Upper lobe of left lung (tissue), 6 donors: ENCODE measurements at regions not wholly inside any gene's neighbourhood (a gene's known extent, or its start where the extent isn't known, plus 50 kb on each side); places are given as distances from the start of the nearest gene placed in this dataset.
A peak's percentile ranks its signal among the peaks of the same experiment; 100 is the strongest.

Experiments used
- ATAC-seq, 2 donors: fragments of 200-7000 bp; cut with Tn5 transposase; one replicate each; pipeline ENCODE4 v1.9.1; 2022; ENCODE audit warnings: mild to moderate bottlenecking in 2 of 2, moderate library complexity in 2 of 2; ENCODE audit not compliant: low FRiP score in 2 of 2
- DNase-seq, 2 donors: peaks; one replicate each; pipeline ENCODE4 v3.0.0-alpha.2; 2019 to 2020
- H3K27ac ChIP-seq, 4 donors: fragments of 200-600 bp; sonication (generic); one replicate each; pipeline ENCODE4 v1.5.1; 2016 to 2019
- H3K27me3 ChIP-seq, 4 donors: fragments of 200-600 bp; sonication (generic); one replicate each; pipeline ENCODE4 v1.5.1; 2017 to 2019
- H3K36me3 ChIP-seq, 4 donors: fragments of 200-600 bp; sonication (generic); one replicate each; pipeline ENCODE4 v1.5.1; 2016 to 2019
- H3K4me1 ChIP-seq, 4 donors: fragments of 200-600 bp; sonication (generic); one replicate each; pipeline ENCODE4 v1.5.1; 2018 to 2019
- H3K4me3 ChIP-seq, 4 donors: fragments of 200-600 bp; sonication (generic); one replicate each; pipeline ENCODE4 v1.5.1; 2017 to 2019; ENCODE audit warnings: mild to moderate bottlenecking in 2 of 4, moderate library complexity in 1 of 4
- H3K9me3 ChIP-seq, 4 donors: fragments of 200-600 bp; sonication (generic); one replicate each; pipeline ENCODE4 v1.5.1; 2018 to 2019
- EP300 ChIP-seq, 4 donors: sonication (generic); formaldehyde crosslinking; IDR thresholded peaks; one replicate each; pipeline ENCODE4 v1.5.1; 2017; ENCODE audit warnings: antibody characterized with exemption in 4 of 4, control low read depth in 2 of 4
- POLR2A ChIP-seq, 4 donors: fragments of 450-650 bp; IDR thresholded peaks; one replicate each; pipeline ENCODE4 v1.5.1; 2016 to 2017; ENCODE audit warnings: antibody characterized with exemption in 4 of 4, mild to moderate bottlenecking in 2 of 4
- POLR2AphosphoS5 ChIP-seq, 2 donors: sonication (generic); formaldehyde crosslinking; IDR thresholded peaks; one replicate each; pipeline ENCODE4 v1.5.1; 2017; ENCODE audit warnings: antibody characterized with exemption in 2 of 2
- WGBS, 2 donors: methylation state at CpG; one replicate each; pipeline ENCODE4 v1.1.5; 2017 to 2018; 5-methylcytosine and 5-hydroxymethylcytosine counted together
- TF ChIP-seq, protein P1 (sequence below), 6 experiments: fragments of 450-650 bp in 4 of 6; fragments of 200-600 bp in 2 of 6; sonication (generic) in 2 of 6; IDR thresholded peaks; one replicate each; pipeline ENCODE4 v1.5.1; 2016 to 2019; ENCODE audit warnings: antibody characterized with exemption in 6 of 6
- donor health status: DM: no; HTN: no; CAD: no; lungs with moderate emphysema.
- donor health status: DM: no; HTN: yes; CAD: no; lungs with severe emphysema.

DNA sequence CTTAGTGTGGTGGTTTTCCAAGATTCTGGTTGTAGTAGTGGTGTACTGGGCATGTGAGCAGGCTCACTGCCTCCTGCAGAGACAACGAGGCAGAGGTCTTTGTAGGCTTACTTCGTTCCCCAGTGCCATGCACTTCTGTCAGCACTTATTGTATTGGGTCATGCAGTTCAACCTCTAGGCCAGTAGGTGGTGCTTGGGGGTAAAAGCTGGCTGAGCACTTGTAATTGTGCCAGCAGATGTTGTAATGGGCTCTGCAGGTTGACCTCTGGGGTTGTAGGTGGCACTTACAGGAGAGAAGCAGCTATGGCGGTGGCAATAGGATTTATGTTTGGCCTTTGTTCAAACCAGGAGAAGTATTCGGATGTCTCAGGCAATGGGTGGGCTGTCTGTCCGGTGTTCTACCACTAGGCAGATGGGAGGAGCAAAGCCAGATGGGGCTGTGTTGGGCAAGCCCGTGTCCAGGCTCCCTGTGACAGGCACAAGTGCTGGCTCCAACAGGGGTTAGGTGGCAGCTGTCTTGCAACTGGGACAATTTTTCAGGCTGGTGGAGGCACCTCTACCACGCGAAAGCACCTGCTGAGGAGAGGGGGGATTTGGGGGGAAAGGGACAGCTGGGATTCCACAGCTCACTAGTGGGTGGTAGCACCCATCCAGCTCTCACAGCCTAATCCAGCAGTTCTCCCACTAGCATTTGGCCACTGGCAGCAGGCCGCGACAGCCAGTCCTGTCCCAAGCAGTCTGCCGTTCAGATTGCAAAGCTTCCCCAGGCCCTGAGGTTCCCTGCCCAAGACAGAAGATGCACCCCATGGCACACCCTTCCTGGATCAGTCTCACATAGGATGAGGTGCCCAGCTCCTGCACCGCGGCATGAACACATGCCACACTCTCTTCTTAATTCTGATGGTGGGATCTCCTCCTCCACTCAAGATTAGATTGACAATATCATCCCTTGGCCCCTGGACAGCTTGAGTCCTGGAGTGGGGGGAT is 274.5 kb downstream of the CTH start:
- H3K9me3 ChIP-seq = no peaks in the 10 kb centered on the region
- peak; percentile 91 to 94 for ATAC-seq

DNA sequence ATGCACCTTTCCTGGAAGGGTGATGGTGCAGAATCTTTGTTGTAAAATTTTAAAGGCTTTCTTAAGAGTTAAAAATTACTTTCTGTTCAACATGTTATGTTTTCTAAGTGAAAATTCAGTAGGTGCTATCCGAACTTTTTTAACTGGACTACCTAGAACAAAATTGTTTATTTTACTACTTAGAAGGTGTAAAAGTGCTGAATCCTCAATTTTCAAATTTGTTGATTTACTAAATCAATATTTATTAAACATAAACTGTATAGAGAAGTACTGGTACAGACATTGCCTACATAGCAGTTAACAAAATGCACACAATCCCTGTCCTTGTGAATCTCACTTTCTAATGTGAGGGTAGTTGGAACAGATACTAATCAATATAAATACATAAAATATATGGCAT is 277.5 kb downstream of the CTH start:
- no peak for ATAC-seq
- 70 to 71% methylated on average over 1 of the region's 1 CpG for WGBS, 2 donors
- TF ChIP-seq POLR2AphosphoS5 (IDR thresholded peaks at IDR 0.05) (no peak), EP300 (IDR thresholded peaks at IDR 0.05) (no peak), POLR2A (IDR thresholded peaks at IDR 0.05) (no peak)
- TF ChIP-seq, protein P1, sequence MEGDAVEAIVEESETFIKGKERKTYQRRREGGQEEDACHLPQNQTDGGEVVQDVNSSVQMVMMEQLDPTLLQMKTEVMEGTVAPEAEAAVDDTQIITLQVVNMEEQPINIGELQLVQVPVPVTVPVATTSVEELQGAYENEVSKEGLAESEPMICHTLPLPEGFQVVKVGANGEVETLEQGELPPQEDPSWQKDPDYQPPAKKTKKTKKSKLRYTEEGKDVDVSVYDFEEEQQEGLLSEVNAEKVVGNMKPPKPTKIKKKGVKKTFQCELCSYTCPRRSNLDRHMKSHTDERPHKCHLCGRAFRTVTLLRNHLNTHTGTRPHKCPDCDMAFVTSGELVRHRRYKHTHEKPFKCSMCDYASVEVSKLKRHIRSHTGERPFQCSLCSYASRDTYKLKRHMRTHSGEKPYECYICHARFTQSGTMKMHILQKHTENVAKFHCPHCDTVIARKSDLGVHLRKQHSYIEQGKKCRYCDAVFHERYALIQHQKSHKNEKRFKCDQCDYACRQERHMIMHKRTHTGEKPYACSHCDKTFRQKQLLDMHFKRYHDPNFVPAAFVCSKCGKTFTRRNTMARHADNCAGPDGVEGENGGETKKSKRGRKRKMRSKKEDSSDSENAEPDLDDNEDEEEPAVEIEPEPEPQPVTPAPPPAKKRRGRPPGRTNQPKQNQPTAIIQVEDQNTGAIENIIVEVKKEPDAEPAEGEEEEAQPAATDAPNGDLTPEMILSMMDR (IDR thresholded peaks at IDR 0.05) = no peak
- no peaks in the 10 kb centered on the region for H3K9me3 ChIP-seq
- H3K4me1 ChIP-seq = no peaks in the 10 kb centered on the region
- no peaks in the 10 kb centered on the region for H3K36me3 ChIP-seq
- no peak overlapping the region for H3K27ac ChIP-seq
- H3K4me3 ChIP-seq = no peak overlapping the region
- no peak for DNase-seq
- H3K27me3 ChIP-seq = no peaks in the 10 kb centered on the region

More for the DNA sequence above, 274.5 kb downstream of the CTH start:
- no peaks in the 10 kb centered on the region for H3K27me3 ChIP-seq
- H3K36me3 ChIP-seq = no peaks in the 10 kb centered on the region
- peak; percentile 24 to 72 for DNase-seq
- no peak overlapping the region for H3K4me3 ChIP-seq
- no peaks in the 10 kb centered on the region for H3K4me1 ChIP-seq
- TF ChIP-seq POLR2AphosphoS5 (IDR thresholded peaks at IDR 0.05) = peak in 1 of 2 donors; percentile 12
- TF ChIP-seq, protein P1 (IDR thresholded peaks at IDR 0.05) = peak; percentile 65 to 88 (median 82)
- TF ChIP-seq EP300 (IDR thresholded peaks at IDR 0.05) = no peak
- no peak for TF ChIP-seq POLR2A (IDR thresholded peaks at IDR 0.05)
- H3K27ac ChIP-seq = no peak overlapping the region
- 62 to 67% methylated on average over 5 to 12 of the region's 13 CpGs for WGBS, 2 donors

DNA sequence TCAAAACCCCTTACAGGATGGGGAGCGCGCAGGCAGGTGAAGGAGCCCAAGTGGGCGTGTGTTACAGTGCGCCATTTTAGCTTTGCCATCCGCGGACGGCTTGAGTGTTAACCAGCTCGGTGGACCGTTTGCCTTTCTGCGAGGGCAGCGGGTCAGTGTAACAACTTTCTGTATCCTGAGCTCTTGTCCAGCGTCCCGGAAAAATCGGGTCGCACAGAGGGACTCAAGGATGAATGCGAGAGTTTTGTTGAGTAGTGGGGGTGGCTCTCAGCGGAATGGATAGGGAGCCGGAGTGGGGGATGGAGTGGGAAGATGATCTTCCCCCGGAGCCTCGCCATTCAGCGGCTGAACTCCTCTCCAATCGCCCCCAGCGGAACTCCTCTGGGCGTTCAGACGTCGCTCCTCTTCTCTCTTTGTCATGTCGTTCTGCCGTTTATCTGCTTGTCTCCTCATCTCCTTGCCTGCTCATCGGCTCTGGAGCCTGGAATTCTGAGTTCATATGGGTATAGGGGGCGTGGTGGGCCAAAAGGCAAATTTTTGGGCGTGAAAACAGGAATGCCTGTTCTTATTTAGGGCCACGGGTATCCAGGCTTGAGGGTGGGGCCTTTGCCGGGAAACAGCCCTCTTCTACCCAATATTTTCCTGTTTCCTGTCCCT is 295.4 kb downstream of the CTH start:
- WGBS, 2 donors = 18 to 22% methylated on average over 17 to 33 of the region's 33 CpGs
- TF ChIP-seq POLR2AphosphoS5 (IDR thresholded peaks at IDR 0.05) = no peak
- TF ChIP-seq, protein P1 (IDR thresholded peaks at IDR 0.05) = no peak
- no peak for TF ChIP-seq EP300 (IDR thresholded peaks at IDR 0.05)
- TF ChIP-seq POLR2A (IDR thresholded peaks at IDR 0.05) = no peak
- Histone ChIP-seq H3K9me3 (no peaks in the 10 kb centered on the region), H3K36me3 (no peaks in the 10 kb centered on the region), H3K4me1 (no peaks in the 10 kb centered on the region), H3K4me3 (peak overlapping the region in 3 of 4 donors; percentile 8 to 35 (median 31)), H3K27me3 (no peaks in the 10 kb centered on the region), H3K27ac (no peak overlapping the region)
- ATAC-seq (peak in 1 of 2 donors; percentile 45), DNase-seq (peak in 1 of 2 donors; percentile 6)

DNA sequence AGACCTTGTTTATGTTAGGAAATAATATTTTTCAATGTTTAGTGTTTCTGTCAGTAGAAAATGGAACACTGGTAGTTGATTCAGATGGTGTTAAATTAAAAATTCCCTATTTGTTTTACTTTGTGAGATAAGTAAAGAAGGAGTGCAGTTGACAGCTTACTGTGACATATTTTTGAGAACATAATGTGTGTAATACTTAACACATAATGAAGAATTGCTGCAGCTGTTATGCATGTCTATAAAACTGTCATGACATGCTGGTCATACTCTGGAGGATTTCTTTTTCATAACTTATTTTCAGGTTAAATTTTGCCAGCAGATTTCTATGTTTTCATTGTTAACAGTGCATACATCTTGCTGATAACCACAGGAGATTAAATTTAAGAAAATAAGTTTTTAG is 296.1 kb downstream of the CTH start:
- Histone ChIP-seq H3K27ac (no peak overlapping the region), H3K27me3 (no peaks in the 10 kb centered on the region), H3K4me1 (no peaks in the 10 kb centered on the region), H3K36me3 (no peaks in the 10 kb centered on the region), H3K4me3 (peak overlapping the region in 1 of 4 donors; percentile 35), H3K9me3 (no peaks in the 10 kb centered on the region)
- ATAC-seq (no peak), DNase-seq (no peak)
- TF ChIP-seq POLR2A (IDR thresholded peaks at IDR 0.05) = no peak
- no peak for TF ChIP-seq EP300 (IDR thresholded peaks at IDR 0.05)
- no peak for TF ChIP-seq POLR2AphosphoS5 (IDR thresholded peaks at IDR 0.05)
- TF ChIP-seq, protein P1 (IDR thresholded peaks at IDR 0.05) = no peak
